ENCODE measurements at regions not wholly inside any gene's neighbourhood (a gene's known extent, or its start where the extent isn't known, plus 50 kb on each side); places are given as distances from the start of the nearest gene placed in this dataset.
"Not testable (repeated sequence)": the region's sequence is repeated elsewhere in the genome, so short reads cannot be mapped to it uniquely, and the experiment has no call there.

DNA sequence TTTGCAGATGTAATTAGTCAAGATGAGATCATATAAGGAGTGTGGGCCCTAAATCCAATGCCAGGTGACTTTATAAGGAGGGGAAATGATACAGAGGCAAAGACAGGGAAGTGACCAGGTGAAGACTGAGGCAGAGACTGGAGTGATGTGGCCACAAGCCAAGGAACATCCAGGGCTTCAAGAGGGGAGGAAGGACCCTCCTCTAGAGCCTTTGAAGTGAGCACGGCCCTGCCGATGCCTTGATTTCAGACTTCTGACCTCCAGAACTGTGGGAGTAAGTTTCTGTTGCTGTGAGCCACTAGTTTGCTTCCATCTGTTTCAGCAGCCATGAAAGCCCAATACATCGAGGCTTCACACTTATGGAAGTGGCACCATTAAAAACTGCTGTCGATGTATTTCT, 78.7 kb downstream of the SHANK2 start:
- TF ChIP-seq POLR2AphosphoS5 (IDR thresholded peaks at IDR 0.05; ENCODE audit: low read depth, low read length) (no peak), TAF1 (IDR thresholded peaks at IDR 0.05; ENCODE audit: low read depth, low read length) (no peak), PAX5 (IDR thresholded peaks at IDR 0.05; ENCODE audit: insufficient read depth, low read length, severe bottlenecking) (no peak), POU2F2 (IDR thresholded peaks at IDR 0.05; ENCODE audit: low read depth, low read length) (no peak), SPI1 (IDR thresholded peaks at IDR 0.05; ENCODE audit: low read depth, low read length) (no peak), POLR2A (IDR thresholded peaks at IDR 0.05; ENCODE audit: low read depth, low read length) (no peak)
- DNase-seq (ENCODE audit: insufficient read length, low spot score) (no peak), FAIRE-seq (no peak)

- FAIRE-seq (no peak), DNase-seq (ENCODE audit: insufficient read length, low spot score) (no peak)
- TF ChIP-seq SPI1 (IDR thresholded peaks at IDR 0.05; ENCODE audit: low read depth, low read length) (no peak), POLR2A (IDR thresholded peaks at IDR 0.05; ENCODE audit: low read depth, low read length) (no peak), TAF1 (IDR thresholded peaks at IDR 0.05; ENCODE audit: low read depth, low read length) (no peak), POU2F2 (IDR thresholded peaks at IDR 0.05; ENCODE audit: low read depth, low read length) (no peak), POLR2AphosphoS5 (IDR thresholded peaks at IDR 0.05; ENCODE audit: low read depth, low read length) (no peak), PAX5 (IDR thresholded peaks at IDR 0.05; ENCODE audit: insufficient read depth, low read length, severe bottlenecking) (no peak)
These were observed 79.7 kb downstream of the SHANK2 start for GRCh38 chr11:71172680-71173079.

- DNase-seq (ENCODE audit: insufficient read length, low spot score) (no peak), FAIRE-seq (no peak)
- TF ChIP-seq SPI1 (IDR thresholded peaks at IDR 0.05; ENCODE audit: low read depth, low read length), result no peak
- no peak for TF ChIP-seq POLR2A (IDR thresholded peaks at IDR 0.05; ENCODE audit: low read depth, low read length)
- no peak for TF ChIP-seq PAX5 (IDR thresholded peaks at IDR 0.05; ENCODE audit: insufficient read depth, low read length, severe bottlenecking)
- no peak for TF ChIP-seq POLR2AphosphoS5 (IDR thresholded peaks at IDR 0.05; ENCODE audit: low read depth, low read length)
- TF ChIP-seq TAF1 (IDR thresholded peaks at IDR 0.05; ENCODE audit: low read depth, low read length), result no peak
- no peak for TF ChIP-seq POU2F2 (IDR thresholded peaks at IDR 0.05; ENCODE audit: low read depth, low read length)
These were observed 80.8 kb downstream of the SHANK2 start for GRCh38 chr11:71171576-71171975.

GRCh38 chr11:71170624-71171423, 81.6 kb downstream of the SHANK2 start:
- no peak for DNase-seq (ENCODE audit: insufficient read length, low spot score)

DNA sequence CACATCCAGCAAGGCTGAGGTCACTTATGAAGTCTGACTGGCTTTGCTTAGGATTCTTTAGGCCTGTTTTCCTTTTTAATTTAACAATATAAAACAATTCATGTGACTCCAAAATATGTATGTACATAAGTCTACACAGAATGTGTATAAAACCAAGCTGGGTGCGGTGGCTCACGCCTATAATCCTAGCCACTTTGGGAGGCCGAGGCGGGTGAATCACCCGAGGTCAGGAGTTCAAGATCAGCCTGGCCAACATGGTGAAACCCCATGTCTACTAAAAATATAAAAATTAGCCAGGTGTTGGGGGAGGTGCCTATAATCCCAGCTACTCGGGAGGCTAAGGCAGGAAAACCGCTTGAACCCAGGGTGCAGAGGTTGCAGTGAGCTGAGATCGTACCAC, 83.1 kb downstream of the SHANK2 start:
- no peak for TF ChIP-seq SPI1 (IDR thresholded peaks at IDR 0.05; ENCODE audit: low read depth, low read length)
- TF ChIP-seq POU2F2 (IDR thresholded peaks at IDR 0.05; ENCODE audit: low read depth, low read length), result no peak
- TF ChIP-seq POLR2A (IDR thresholded peaks at IDR 0.05; ENCODE audit: low read depth, low read length), result no peak
- no peak for FAIRE-seq
- DNase-seq (ENCODE audit: insufficient read length, low spot score), result no peak

More at GRCh38 chr11:71170624-71171423, 81.6 kb downstream of the SHANK2 start:
- TF ChIP-seq PAX5 (IDR thresholded peaks at IDR 0.05; ENCODE audit: insufficient read depth, low read length, severe bottlenecking) (no peak), POU2F2 (IDR thresholded peaks at IDR 0.05; ENCODE audit: low read depth, low read length) (no peak), POLR2A (IDR thresholded peaks at IDR 0.05; ENCODE audit: low read depth, low read length) (no peak), SPI1 (IDR thresholded peaks at IDR 0.05; ENCODE audit: low read depth, low read length) (no peak), POLR2AphosphoS5 (IDR thresholded peaks at IDR 0.05; ENCODE audit: low read depth, low read length) (no peak), TAF1 (IDR thresholded peaks at IDR 0.05; ENCODE audit: low read depth, low read length) (no peak)
- FAIRE-seq, result no peak

GRCh38 chr11:71167814-71168213, 84.6 kb downstream of the SHANK2 start:
- not testable (repeated sequence) for DNase-seq (ENCODE audit: insufficient read length, low spot score); FAIRE-seq

GRCh38 chr11:71165771-71166170, 86.6 kb downstream of the SHANK2 start:
- FAIRE-seq (no peak), DNase-seq (ENCODE audit: insufficient read length, low spot score) (no peak)
- no peak for TF ChIP-seq POLR2A (IDR thresholded peaks at IDR 0.05; ENCODE audit: low read depth, low read length)
- TF ChIP-seq TAF1 (IDR thresholded peaks at IDR 0.05; ENCODE audit: low read depth, low read length), result no peak
- no peak for TF ChIP-seq POU2F2 (IDR thresholded peaks at IDR 0.05; ENCODE audit: low read depth, low read length)
- no peak for TF ChIP-seq SPI1 (IDR thresholded peaks at IDR 0.05; ENCODE audit: low read depth, low read length)
- no peak for TF ChIP-seq POLR2AphosphoS5 (IDR thresholded peaks at IDR 0.05; ENCODE audit: low read depth, low read length)
- TF ChIP-seq PAX5 (IDR thresholded peaks at IDR 0.05; ENCODE audit: insufficient read depth, low read length, severe bottlenecking), result no peak

- FAIRE-seq, result no peak
- TF ChIP-seq PAX5 (IDR thresholded peaks at IDR 0.05; ENCODE audit: insufficient read depth, low read length, severe bottlenecking) (no peak), POLR2A (IDR thresholded peaks at IDR 0.05; ENCODE audit: low read depth, low read length) (no peak), TAF1 (IDR thresholded peaks at IDR 0.05; ENCODE audit: low read depth, low read length) (no peak), POLR2AphosphoS5 (IDR thresholded peaks at IDR 0.05; ENCODE audit: low read depth, low read length) (no peak), POU2F2 (IDR thresholded peaks at IDR 0.05; ENCODE audit: low read depth, low read length) (no peak), SPI1 (IDR thresholded peaks at IDR 0.05; ENCODE audit: low read depth, low read length) (no peak)
- DNase-seq (ENCODE audit: insufficient read length, low spot score), result no peak
These were observed 87.8 kb downstream of the SHANK2 start for GRCh38 chr11:71164621-71165020.

- DNase-seq (ENCODE audit: insufficient read length, low spot score) (no peak), FAIRE-seq (no peak)
- TF ChIP-seq POLR2AphosphoS5 (IDR thresholded peaks at IDR 0.05; ENCODE audit: low read depth, low read length) (no peak), TAF1 (IDR thresholded peaks at IDR 0.05; ENCODE audit: low read depth, low read length) (no peak), SPI1 (IDR thresholded peaks at IDR 0.05; ENCODE audit: low read depth, low read length) (no peak), POLR2A (IDR thresholded peaks at IDR 0.05; ENCODE audit: low read depth, low read length) (no peak), POU2F2 (IDR thresholded peaks at IDR 0.05; ENCODE audit: low read depth, low read length) (no peak), PAX5 (IDR thresholded peaks at IDR 0.05; ENCODE audit: insufficient read depth, low read length, severe bottlenecking) (no peak)
These were observed 88.2 kb downstream of the SHANK2 start for GRCh38 chr11:71164186-71164585.

GRCh38 chr11:71163371-71163770, 89.0 kb downstream of the SHANK2 start:
- DNase-seq (ENCODE audit: insufficient read length, low spot score), result no peak
- TF ChIP-seq POLR2AphosphoS5 (IDR thresholded peaks at IDR 0.05; ENCODE audit: low read depth, low read length) (no peak), POU2F2 (IDR thresholded peaks at IDR 0.05; ENCODE audit: low read depth, low read length) (no peak), PAX5 (IDR thresholded peaks at IDR 0.05; ENCODE audit: insufficient read depth, low read length, severe bottlenecking) (no peak)
- no peak for FAIRE-seq

Measured in GM12891 (cell line).